ENCODE measurements at regions not wholly inside any gene's neighbourhood (a gene's known extent, or its start where the extent isn't known, plus 50 kb on each side); places are given as distances from the start of the nearest gene placed in this dataset.

DNA sequence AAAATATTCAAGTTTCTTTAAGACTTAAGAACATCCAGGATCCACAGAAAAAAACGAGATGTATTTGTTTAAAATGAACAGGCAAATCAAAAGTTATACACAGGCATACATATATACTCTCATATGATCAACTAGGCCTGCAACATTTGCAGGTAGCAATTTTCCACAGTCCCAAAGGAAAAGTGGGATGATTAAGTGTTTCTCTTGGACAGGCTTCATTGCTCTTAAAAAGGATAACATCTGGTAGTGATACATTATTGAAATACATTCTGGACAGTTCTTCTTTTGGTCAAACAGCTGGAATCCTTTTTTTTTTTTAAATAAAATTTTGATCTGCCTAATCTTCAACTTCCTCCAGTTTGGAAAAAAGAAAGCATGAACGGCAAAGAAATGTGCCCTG lies 114.8 kb upstream of the TDRD3 start:
- DNase-seq (ENCODE audit: extremely low read depth in 1 of 2, low read depth in 1 of 2) = no peak

GRCh38 chr13:60282708-60283107 lies 114.3 kb upstream of the TDRD3 start:
- DNase-seq (ENCODE audit: extremely low read depth in 1 of 2, low read depth in 1 of 2) = no peak

GRCh38 chr13:60286707-60287106 lies 110.3 kb upstream of the TDRD3 start:
- no peak for DNase-seq (ENCODE audit: extremely low read depth in 1 of 2, low read depth in 1 of 2)

DNA sequence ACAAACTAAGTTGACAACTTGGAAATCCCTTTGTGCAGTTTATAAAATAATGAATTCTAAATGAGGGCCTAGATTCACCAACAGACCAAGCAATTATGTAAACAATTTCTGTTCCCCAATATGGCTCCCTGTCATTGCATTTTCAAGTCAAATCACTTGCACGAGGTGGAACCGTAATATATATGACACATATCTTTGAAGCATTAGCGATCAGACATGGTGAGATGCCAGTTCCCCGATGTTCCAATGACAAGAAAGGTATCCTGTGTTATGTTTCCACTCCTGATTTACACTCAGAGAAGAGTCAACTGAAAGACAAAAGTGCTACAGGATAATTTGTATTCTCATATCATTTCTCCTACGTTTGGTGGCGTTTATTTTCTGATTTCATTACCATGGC lies 108.5 kb upstream of the TDRD3 start:
- DNase-seq (ENCODE audit: extremely low read depth in 1 of 2, low read depth in 1 of 2) = no peak

DNA sequence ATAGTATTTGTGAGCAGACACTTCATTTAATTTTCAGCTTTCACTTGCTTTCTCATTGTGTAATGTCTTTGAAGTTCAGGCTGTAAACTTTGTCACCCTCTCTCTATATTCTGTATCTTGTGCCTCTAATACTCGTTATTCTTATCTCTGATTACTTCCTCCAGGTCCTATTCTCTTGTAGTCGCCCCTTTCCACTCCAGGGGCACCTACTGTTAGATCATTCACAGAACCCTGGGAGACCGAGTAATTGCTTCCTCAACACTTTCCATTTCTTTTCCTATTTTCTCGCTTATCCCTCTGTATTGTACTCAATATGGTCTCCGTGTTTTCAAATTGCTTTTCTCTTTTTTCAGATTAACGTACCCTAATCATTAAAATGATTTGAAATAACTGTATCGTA lies 93.9 kb upstream of the TDRD3 start:
- DNase-seq (ENCODE audit: extremely low read depth in 1 of 2, low read depth in 1 of 2) = no peak

GRCh38 chr13:60311527-60311926 lies 85.5 kb upstream of the TDRD3 start:
- DNase-seq (ENCODE audit: extremely low read depth in 1 of 2, low read depth in 1 of 2) = no peak

DNA sequence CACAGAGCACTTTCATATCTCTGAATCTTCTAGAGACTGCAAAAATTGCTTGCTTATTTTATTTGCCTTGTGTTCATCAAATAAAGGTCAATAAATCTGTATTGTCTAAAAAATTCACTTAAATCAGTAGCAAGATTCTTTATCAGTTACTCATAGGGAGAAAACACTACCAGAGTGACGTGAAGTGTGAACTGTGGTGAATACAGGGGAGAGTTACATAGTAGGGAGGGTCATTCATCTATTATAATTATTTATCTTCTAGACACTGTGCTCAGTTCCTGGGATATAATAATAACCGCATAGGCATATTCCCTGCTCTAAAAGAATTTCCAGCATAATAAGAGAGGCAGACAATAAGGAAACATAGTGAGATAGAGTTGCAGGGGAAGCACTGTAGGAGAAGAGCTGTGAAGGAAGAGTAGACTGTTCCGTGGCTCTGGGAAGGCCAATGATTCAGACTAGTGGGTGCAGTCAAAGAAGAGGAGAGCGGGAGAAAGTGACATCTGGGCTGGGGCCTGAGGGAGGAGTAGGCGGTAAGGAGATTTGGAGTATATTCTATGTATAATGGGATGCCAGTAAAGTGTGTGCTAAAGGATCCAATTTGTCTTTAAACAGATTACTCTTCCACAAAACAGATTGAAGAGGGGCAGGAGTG lies 84.0 kb upstream of the TDRD3 start:
- no peak for DNase-seq (ENCODE audit: extremely low read depth in 1 of 2, low read depth in 1 of 2)

GRCh38 chr13:60318186-60318585 lies 78.8 kb upstream of the TDRD3 start:
- no peak for DNase-seq (ENCODE audit: extremely low read depth in 1 of 2, low read depth in 1 of 2)

- no peak for DNase-seq (ENCODE audit: extremely low read depth in 1 of 2, low read depth in 1 of 2)
Observed at GRCh38 chr13:60324131-60324530, 72.9 kb upstream of the TDRD3 start.

- DNase-seq (ENCODE audit: extremely low read depth in 1 of 2, low read depth in 1 of 2) = no peak
Observed at GRCh38 chr13:60326273-60326672, 70.7 kb upstream of the TDRD3 start.

- DNase-seq (ENCODE audit: extremely low read depth in 1 of 2, low read depth in 1 of 2) = no peak
Observed at GRCh38 chr13:60327511-60327910, 69.5 kb upstream of the TDRD3 start.

- no peak for DNase-seq (ENCODE audit: extremely low read depth in 1 of 2, low read depth in 1 of 2)
Observed at GRCh38 chr13:60328073-60328472, 68.9 kb upstream of the TDRD3 start.

GRCh38 chr13:60329221-60329923 lies 67.6 kb upstream of the TDRD3 start:
- no peak for DNase-seq (ENCODE audit: extremely low read depth in 1 of 2, low read depth in 1 of 2)

GRCh38 chr13:60331249-60332012 lies 65.6 kb upstream of the TDRD3 start:
- no peak for DNase-seq (ENCODE audit: extremely low read depth in 1 of 2, low read depth in 1 of 2)

DNA sequence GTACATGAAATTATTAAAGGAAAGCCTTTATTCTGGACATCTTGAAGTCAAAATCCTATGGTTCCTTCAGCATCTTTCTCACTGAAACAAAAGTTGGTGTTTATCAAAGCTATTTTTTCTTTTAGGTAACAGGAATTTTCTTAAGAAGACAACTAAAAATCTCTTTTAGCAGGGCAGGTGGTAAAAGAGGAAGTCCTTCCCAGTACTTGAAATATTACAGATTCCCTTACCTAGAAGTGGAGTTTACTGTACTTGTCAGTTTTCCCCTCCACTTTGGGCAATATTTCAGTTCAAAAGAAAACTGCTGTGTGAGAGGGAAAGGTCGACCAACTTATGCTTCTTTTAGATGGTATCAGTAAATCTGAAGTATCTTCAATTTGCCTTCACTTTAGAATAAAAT lies 64.3 kb upstream of the TDRD3 start:
- DNase-seq (ENCODE audit: extremely low read depth in 1 of 2, low read depth in 1 of 2) = no peak

GRCh38 chr13:60334310-60334709 lies 62.7 kb upstream of the TDRD3 start:
- DNase-seq (ENCODE audit: extremely low read depth in 1 of 2, low read depth in 1 of 2) = no peak

GRCh38 chr13:60335531-60335930 lies 61.5 kb upstream of the TDRD3 start:
- no peak for DNase-seq (ENCODE audit: extremely low read depth in 1 of 2, low read depth in 1 of 2)

DNA sequence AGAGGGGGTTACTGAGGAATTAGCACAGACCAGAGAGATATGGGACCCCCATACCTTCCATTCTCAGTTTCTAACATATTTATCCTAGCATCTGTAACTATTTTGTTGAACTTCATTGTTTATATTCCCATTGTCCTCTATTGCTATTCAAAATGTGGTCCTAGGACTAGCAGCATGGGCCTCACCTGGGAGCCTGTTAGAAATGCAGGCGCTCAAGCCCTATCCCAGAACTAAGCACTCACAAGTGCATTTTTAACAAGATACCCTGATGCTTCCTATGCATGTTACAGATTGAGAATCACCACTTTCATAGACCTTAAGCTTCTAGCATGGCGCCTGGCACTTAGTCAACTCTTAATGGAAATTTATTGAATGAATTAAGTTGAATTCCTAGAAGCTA lies 58.3 kb upstream of the TDRD3 start:
- no peak for DNase-seq (ENCODE audit: extremely low read depth in 1 of 2, low read depth in 1 of 2)

DNA sequence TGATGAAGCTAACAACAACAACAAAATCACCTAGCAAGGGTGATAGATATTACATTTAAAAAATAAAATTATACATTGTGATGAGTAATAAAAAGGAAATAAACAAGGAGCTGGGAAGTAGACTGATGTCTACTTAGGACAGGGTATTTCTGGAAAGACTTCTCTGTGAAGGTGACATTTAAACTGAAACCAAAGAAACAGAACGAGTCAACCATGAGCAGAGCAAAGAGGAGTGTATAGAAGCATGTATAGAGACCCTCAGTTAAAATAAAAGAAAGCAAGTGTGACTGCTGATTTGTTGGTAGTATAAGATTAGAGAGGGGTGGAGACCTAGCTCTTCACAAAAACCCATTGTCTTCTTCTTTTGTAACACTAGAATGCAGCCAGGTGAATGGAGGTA lies 53.0 kb upstream of the TDRD3 start:
- no peak for DNase-seq (ENCODE audit: extremely low read depth in 1 of 2, low read depth in 1 of 2)

DNA sequence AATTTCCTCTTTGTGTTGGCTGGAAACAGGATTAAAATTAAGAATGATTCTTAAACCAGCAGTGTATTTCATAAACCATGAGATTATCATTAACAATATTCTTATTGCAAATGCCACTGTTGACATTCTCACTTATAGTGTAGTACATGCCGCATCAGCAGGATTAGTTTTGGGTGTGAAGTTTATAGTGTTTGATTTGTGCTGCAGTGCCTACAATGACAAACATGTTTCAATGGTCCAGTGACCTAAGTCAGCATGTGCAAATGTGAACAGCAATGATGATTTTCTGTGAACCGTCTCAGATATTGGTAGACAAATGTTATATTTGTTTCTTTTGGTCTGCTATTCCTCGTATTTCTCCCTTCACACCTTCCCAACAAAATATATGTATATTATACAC lies 49.8 kb upstream of the TDRD3 start:
- no peak for DNase-seq (ENCODE audit: extremely low read depth in 1 of 2, low read depth in 1 of 2)
